Stimulated activated CD4-positive, alpha-beta T cell treated with anti-CD3 and anti-CD28 coated beads, Interleukin-12 subunit alpha, Interleukin-12 subunit beta, amount 100 ng/mL, for 4 hours (primary cell): ENCODE measurements at regions not wholly inside any gene's neighbourhood (a gene's known extent, or its start where the extent isn't known, plus 50 kb on each side); places are given as distances from the start of the nearest gene placed in this dataset.
"Not testable (repeated sequence)": the region's sequence is repeated elsewhere in the genome, so short reads cannot be mapped to it uniquely, and the experiment has no call there.

ENCODE experiments used
- DNase-seq: peaks from one replicate; pipeline ENCODE4 v3.0.0-alpha.2; 2020

- no peak for DNase-seq
Observed at GRCh38 chr14:29982171-29982570, 54.5 kb upstream of the PRKD1 start.

GRCh38 chr14:29982993-29983392, 55.3 kb upstream of the PRKD1 start:
- no peak for DNase-seq

GRCh38 chr14:29990344-29990857, 62.8 kb upstream of the PRKD1 start:
- DNase-seq: not testable (repeated sequence)

- no peak for DNase-seq
Observed at GRCh38 chr14:29990993-29991392, 63.3 kb upstream of the PRKD1 start.

GRCh38 chr14:29993143-29993542, 65.5 kb upstream of the PRKD1 start:
- DNase-seq: no peak

GRCh38 chr14:29999013-29999539, 71.4 kb upstream of the PRKD1 start:
- no peak for DNase-seq

- no peak for DNase-seq
Observed at GRCh38 chr14:30002859-30003258, 75.2 kb upstream of the PRKD1 start.

GRCh38 chr14:30005114-30005808, 77.6 kb upstream of the PRKD1 start:
- no peak for DNase-seq

GRCh38 chr14:30006695-30007094, 79.0 kb upstream of the PRKD1 start:
- no peak for DNase-seq

- no peak for DNase-seq
Observed at GRCh38 chr14:30015489-30015888, 87.8 kb upstream of the PRKD1 start.

- DNase-seq: no peak
Observed at GRCh38 chr14:30016002-30016401, 88.4 kb upstream of the PRKD1 start.

- no peak for DNase-seq
Observed at GRCh38 chr14:30017370-30017993, 89.8 kb upstream of the PRKD1 start.

- no peak for DNase-seq
Observed at GRCh38 chr14:30020271-30020670, 92.6 kb upstream of the PRKD1 start.

GRCh38 chr14:30020687-30021086, 93.0 kb upstream of the PRKD1 start:
- DNase-seq: no peak

- not testable (repeated sequence) for DNase-seq
Observed at GRCh38 chr14:30023350-30023749, 95.7 kb upstream of the PRKD1 start.

GRCh38 chr14:30034152-30034551, 106.5 kb upstream of the PRKD1 start:
- DNase-seq: no peak

GRCh38 chr14:30035361-30035760, 107.7 kb upstream of the PRKD1 start:
- DNase-seq: no peak

- DNase-seq: no peak
Observed at GRCh38 chr14:30045720-30046119, 118.1 kb upstream of the PRKD1 start.

GRCh38 chr14:30053103-30053502, 125.5 kb upstream of the PRKD1 start:
- no peak for DNase-seq

- no peak for DNase-seq
Observed at GRCh38 chr14:30054201-30054600, 126.6 kb upstream of the PRKD1 start.

GRCh38 chr14:30058401-30058800, 130.8 kb upstream of the PRKD1 start:
- DNase-seq: no peak

- DNase-seq: no peak
Observed at GRCh38 chr14:30063746-30064145, 136.1 kb upstream of the PRKD1 start.

GRCh38 chr14:30064454-30064853, 136.8 kb upstream of the PRKD1 start:
- no peak for DNase-seq

GRCh38 chr14:30069536-30069935, 141.9 kb upstream of the PRKD1 start:
- DNase-seq: no peak
